MM.1S (cell line): ENCODE measurements at regions not wholly inside any gene's neighbourhood (a gene's known extent, or its start where the extent isn't known, plus 50 kb on each side); places are given as distances from the start of the nearest gene placed in this dataset.

Source experiments
- CTCF ChIP-seq: fragments of 300-600 bp; sonication (generic); IDR thresholded peaks from 2 replicates; pipeline ENCODE4 v1.5.1; 2016; ENCODE audit warnings: antibody characterized with exemption, low read length, mixed read lengths
- EZH2phosphoT487 ChIP-seq: fragments of 300-600 bp; sonication (generic); IDR thresholded peaks from 2 replicates; pipeline ENCODE4 v1.6.1; 2018; ENCODE audit warnings: antibody characterized with exemption, low read length

GRCh38 chr14:76933515-76933914 lies 95.0 kb downstream of the IRF2BPL start:
- TF ChIP-seq CTCF (no peak), EZH2phosphoT487 (no peak)
